Activated T-cell treated with anti-CD3 and anti-CD28 coated beads, Interleukin-2, amount 50 U/mL, for 4 hours (primary cell): ENCODE measurements at regions not wholly inside any gene's neighbourhood (a gene's known extent, or its start where the extent isn't known, plus 50 kb on each side); places are given as distances from the start of the nearest gene placed in this dataset.

Experiments used
- ATAC-seq, 2 donors: fragments of 200-7000 bp; cut with Tn5 transposase; one replicate each; pipeline ENCODE4 v1.10.0; 2021
- DNase-seq: peaks from one replicate; pipeline ENCODE4 v3.0.0-alpha.2; 2020
- H3K27me3 Mint-ChIP-seq: one replicate; pipeline ENCODE4 v1.8.0; 2021; ENCODE audit warnings: low read depth, mixed read lengths
- H3K36me3 Mint-ChIP-seq: one replicate; pipeline ENCODE4 v1.8.0; 2022; ENCODE audit warnings: mixed read lengths; ENCODE audit not compliant: insufficient read depth
- H3K4me1 Mint-ChIP-seq: one replicate; pipeline ENCODE4 v1.8.0; 2021; ENCODE audit warnings: low read depth, mixed read lengths
- H3K4me3 Mint-ChIP-seq: one replicate; pipeline ENCODE4 v1.8.0; 2021; ENCODE audit warnings: mild to moderate bottlenecking, moderate library complexity, mixed read lengths
- H3K9me3 Mint-ChIP-seq: one replicate; pipeline ENCODE4 v1.8.0; 2021; ENCODE audit warnings: mixed read lengths

GRCh38 chr10:78869508-78870454, 199.0 kb upstream of the ZMIZ1 start:
- Mint-ChIP-seq H3K27me3 (peaks cover 13% of the 10 kb centered on the region), H3K9me3 (no peaks in the 10 kb centered on the region), H3K4me1 (peaks cover 3% of the 10 kb centered on the region), H3K4me3 (no peak overlapping the region), H3K36me3 (no peaks in the 10 kb centered on the region)
- ATAC-seq (no peak), DNase-seq (no peak)

GRCh38 chr10:78870458-78870857, 198.3 kb upstream of the ZMIZ1 start:
- Mint-ChIP-seq H3K36me3 (no peaks in the 10 kb centered on the region), H3K9me3 (no peaks in the 10 kb centered on the region), H3K4me3 (no peak overlapping the region), H3K4me1 (peaks cover 3% of the 10 kb centered on the region), H3K27me3 (peaks cover 13% of the 10 kb centered on the region)
- no peak for ATAC-seq
- DNase-seq = no peak

GRCh38 chr10:78871796-78872195, 197.0 kb upstream of the ZMIZ1 start:
- Mint-ChIP-seq H3K27me3 (peaks cover 19% of the 10 kb centered on the region), H3K9me3 (no peaks in the 10 kb centered on the region), H3K4me3 (no peak overlapping the region), H3K4me1 (peaks cover 3% of the 10 kb centered on the region), H3K36me3 (no peaks in the 10 kb centered on the region)
- ATAC-seq (no peak), DNase-seq (no peak)

GRCh38 chr10:78873413-78873812, 195.4 kb upstream of the ZMIZ1 start:
- DNase-seq = no peak
- no peaks in the 10 kb centered on the region for H3K36me3 Mint-ChIP-seq
- no peak for ATAC-seq
- H3K4me1 Mint-ChIP-seq = peaks cover 3% of the 10 kb centered on the region
- H3K4me3 Mint-ChIP-seq = no peak overlapping the region
- H3K9me3 Mint-ChIP-seq = no peaks in the 10 kb centered on the region
- H3K27me3 Mint-ChIP-seq = peaks cover 20% of the 10 kb centered on the region

- peaks cover 13% of the 10 kb centered on the region for H3K9me3 Mint-ChIP-seq
- H3K36me3 Mint-ChIP-seq = peaks cover under 1% of the 10 kb centered on the region
- DNase-seq = no peak
- peaks cover 19% of the 10 kb centered on the region for H3K27me3 Mint-ChIP-seq
- no peak for ATAC-seq
- H3K4me1 Mint-ChIP-seq = peaks cover 3% of the 10 kb centered on the region
- no peak overlapping the region for H3K4me3 Mint-ChIP-seq
Observed at GRCh38 chr10:78875331-78875877, 193.4 kb upstream of the ZMIZ1 start.

- no peak for ATAC-seq
- Mint-ChIP-seq H3K9me3 (peaks cover 15% of the 10 kb centered on the region), H3K4me1 (peaks cover 3% of the 10 kb centered on the region), H3K36me3 (peaks cover 2% of the 10 kb centered on the region), H3K27me3 (peaks cover 21% of the 10 kb centered on the region), H3K4me3 (no peak overlapping the region)
- no peak for DNase-seq
Observed at GRCh38 chr10:78875932-78876331, 192.8 kb upstream of the ZMIZ1 start.

- no peak for DNase-seq
- no peak for ATAC-seq
- Mint-ChIP-seq H3K4me3 (no peak overlapping the region), H3K9me3 (peaks cover 15% of the 10 kb centered on the region), H3K36me3 (peaks cover 2% of the 10 kb centered on the region), H3K27me3 (peaks cover 21% of the 10 kb centered on the region), H3K4me1 (peaks cover 3% of the 10 kb centered on the region)
Observed at GRCh38 chr10:78876449-78876848, 192.3 kb upstream of the ZMIZ1 start.

- DNase-seq (no peak), ATAC-seq (no peak)
- Mint-ChIP-seq H3K9me3 (peaks cover 15% of the 10 kb centered on the region), H3K4me1 (no peaks in the 10 kb centered on the region), H3K4me3 (no peak overlapping the region), H3K36me3 (peaks cover 2% of the 10 kb centered on the region), H3K27me3 (peaks cover 15% of the 10 kb centered on the region)
Observed at GRCh38 chr10:78879621-78880020, 189.1 kb upstream of the ZMIZ1 start.

- H3K9me3 Mint-ChIP-seq = peaks cover 15% of the 10 kb centered on the region
- H3K27me3 Mint-ChIP-seq = peaks cover 8% of the 10 kb centered on the region
- DNase-seq (no peak), ATAC-seq (no peak)
- H3K4me3 Mint-ChIP-seq = no peak overlapping the region
- H3K36me3 Mint-ChIP-seq = no peaks in the 10 kb centered on the region
- no peaks in the 10 kb centered on the region for H3K4me1 Mint-ChIP-seq
Observed at GRCh38 chr10:78886129-78886528, 182.6 kb upstream of the ZMIZ1 start.

GRCh38 chr10:78889536-78890063, 179.2 kb upstream of the ZMIZ1 start:
- peaks cover 5% of the 10 kb centered on the region for H3K27me3 Mint-ChIP-seq
- H3K4me1 Mint-ChIP-seq = peaks cover 2% of the 10 kb centered on the region
- H3K36me3 Mint-ChIP-seq = no peaks in the 10 kb centered on the region
- DNase-seq (no peak), ATAC-seq (no peak)
- peaks cover 15% of the 10 kb centered on the region for H3K9me3 Mint-ChIP-seq
- no peak overlapping the region for H3K4me3 Mint-ChIP-seq

- H3K36me3 Mint-ChIP-seq = no peaks in the 10 kb centered on the region
- H3K4me3 Mint-ChIP-seq = no peak overlapping the region
- peaks cover 5% of the 10 kb centered on the region for H3K27me3 Mint-ChIP-seq
- H3K4me1 Mint-ChIP-seq = peaks cover 2% of the 10 kb centered on the region
- ATAC-seq (no peak), DNase-seq (no peak)
- H3K9me3 Mint-ChIP-seq = peaks cover 10% of the 10 kb centered on the region
Observed at GRCh38 chr10:78890506-78890905, 178.3 kb upstream of the ZMIZ1 start.

- peaks cover 5% of the 10 kb centered on the region for H3K27me3 Mint-ChIP-seq
- DNase-seq (no peak), ATAC-seq (no peak)
- H3K9me3 Mint-ChIP-seq = no peaks in the 10 kb centered on the region
- H3K36me3 Mint-ChIP-seq = no peaks in the 10 kb centered on the region
- peaks cover 2% of the 10 kb centered on the region for H3K4me1 Mint-ChIP-seq
- H3K4me3 Mint-ChIP-seq = no peak overlapping the region
Observed at GRCh38 chr10:78891741-78892140, 177.0 kb upstream of the ZMIZ1 start.

GRCh38 chr10:78892338-78893176, 176.2 kb upstream of the ZMIZ1 start:
- Mint-ChIP-seq H3K4me3 (no peak overlapping the region), H3K36me3 (no peaks in the 10 kb centered on the region), H3K27me3 (peaks cover 5% of the 10 kb centered on the region), H3K9me3 (no peaks in the 10 kb centered on the region), H3K4me1 (peaks cover 2% of the 10 kb centered on the region)
- ATAC-seq (no peak), DNase-seq (no peak)

GRCh38 chr10:78893217-78893616, 175.5 kb upstream of the ZMIZ1 start:
- Mint-ChIP-seq H3K36me3 (no peaks in the 10 kb centered on the region), H3K4me1 (peaks cover 2% of the 10 kb centered on the region), H3K27me3 (peaks cover 5% of the 10 kb centered on the region), H3K4me3 (no peak overlapping the region), H3K9me3 (no peaks in the 10 kb centered on the region)
- ATAC-seq (no peak), DNase-seq (no peak)
